LoVo (cell line): ENCODE measurements at regions not wholly inside any gene's neighbourhood (a gene's known extent, or its start where the extent isn't known, plus 50 kb on each side); places are given as distances from the start of the nearest gene placed in this dataset.
A peak's percentile ranks its signal among the peaks of the same experiment; 100 is the strongest.

Experiments used
- DNase-seq: peaks from one replicate; pipeline ENCODE4 v3.0.0-alpha.2; 2016; ENCODE audit warnings: low spot score

DNA sequence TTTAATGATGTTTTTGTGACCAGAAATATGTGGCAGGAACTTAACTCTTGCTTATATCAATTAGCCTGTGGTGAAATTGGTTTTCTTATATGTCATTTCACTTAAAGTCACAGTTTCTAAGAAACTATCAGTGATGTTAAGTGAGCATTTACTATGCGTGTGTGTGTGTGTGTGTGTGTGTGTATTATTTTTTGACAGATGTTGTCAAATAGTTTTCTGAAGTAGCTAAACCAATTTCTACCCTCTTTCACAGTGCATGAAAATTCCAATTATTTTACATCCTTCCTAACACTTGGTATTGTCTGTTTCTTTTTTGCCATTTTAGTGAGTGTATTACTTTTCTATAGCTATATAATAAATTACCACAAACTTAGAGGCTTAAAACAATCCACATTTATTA is 122.1 kb upstream of the CAND1 start:
- DNase-seq: no peak

DNA sequence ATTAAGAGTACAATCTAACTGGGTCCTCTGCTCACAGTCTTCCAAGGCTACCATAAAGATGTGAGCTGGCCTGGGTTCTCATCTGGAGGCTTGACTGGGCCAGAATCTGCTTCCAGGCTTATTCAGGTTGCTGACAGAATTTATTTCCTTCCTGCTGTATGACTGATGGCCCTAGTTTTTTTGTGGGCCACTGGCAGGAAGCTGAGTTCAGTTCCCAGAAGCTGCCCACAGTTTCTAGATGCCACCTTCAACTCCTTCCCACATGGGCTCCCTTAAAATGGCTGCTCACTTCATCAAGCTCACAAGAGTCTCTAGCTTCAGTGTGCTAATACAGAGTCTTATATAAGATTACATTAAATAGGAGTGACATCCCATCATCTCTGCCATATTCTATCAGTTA is 121.7 kb upstream of the CAND1 start:
- no peak for DNase-seq

GRCh38 chr12:67148265-67148664 is 120.9 kb upstream of the CAND1 start:
- no peak for DNase-seq

DNA sequence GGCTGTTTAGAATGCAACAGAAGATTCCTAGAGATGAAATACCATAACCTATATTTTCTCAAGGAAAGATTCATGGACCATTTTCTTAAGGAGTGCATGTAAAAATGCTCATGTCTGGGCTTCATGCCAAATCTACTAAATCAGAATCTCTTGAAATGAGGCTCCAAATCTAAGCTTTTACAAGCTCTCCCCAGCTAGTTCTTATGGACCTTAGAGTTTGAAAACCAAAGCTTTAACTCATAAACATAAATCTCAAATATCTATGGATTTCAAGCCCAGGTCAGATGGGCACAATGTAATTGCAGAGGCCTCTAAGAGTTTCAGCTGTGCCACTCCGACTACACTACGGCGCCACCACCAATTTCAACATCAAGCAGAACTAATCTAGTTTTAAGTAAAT is 117.3 kb upstream of the CAND1 start:
- DNase-seq: no peak

GRCh38 chr12:67152451-67152850 is 116.7 kb upstream of the CAND1 start:
- DNase-seq: no peak

DNA sequence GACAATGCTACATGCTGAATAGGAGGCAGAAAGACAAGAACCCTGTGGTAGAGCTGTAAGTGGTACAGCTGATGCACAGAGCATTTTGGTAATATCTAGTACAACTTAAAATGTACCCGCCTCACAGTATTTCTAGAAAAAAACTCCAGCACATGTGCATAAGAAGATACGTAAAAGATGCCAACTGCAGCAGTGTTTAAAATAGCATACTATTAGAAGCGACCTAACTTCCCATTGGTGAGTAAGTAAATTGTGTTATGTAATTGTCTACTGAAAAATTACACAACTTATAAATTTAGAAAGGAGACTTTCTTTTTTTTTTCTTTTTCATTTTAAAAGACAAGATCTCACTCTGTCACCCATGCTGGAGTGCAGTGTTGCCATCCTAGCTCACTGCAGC is 114.3 kb upstream of the CAND1 start:
- DNase-seq: no peak

GRCh38 chr12:67155863-67156262 is 113.3 kb upstream of the CAND1 start:
- DNase-seq: no peak

DNA sequence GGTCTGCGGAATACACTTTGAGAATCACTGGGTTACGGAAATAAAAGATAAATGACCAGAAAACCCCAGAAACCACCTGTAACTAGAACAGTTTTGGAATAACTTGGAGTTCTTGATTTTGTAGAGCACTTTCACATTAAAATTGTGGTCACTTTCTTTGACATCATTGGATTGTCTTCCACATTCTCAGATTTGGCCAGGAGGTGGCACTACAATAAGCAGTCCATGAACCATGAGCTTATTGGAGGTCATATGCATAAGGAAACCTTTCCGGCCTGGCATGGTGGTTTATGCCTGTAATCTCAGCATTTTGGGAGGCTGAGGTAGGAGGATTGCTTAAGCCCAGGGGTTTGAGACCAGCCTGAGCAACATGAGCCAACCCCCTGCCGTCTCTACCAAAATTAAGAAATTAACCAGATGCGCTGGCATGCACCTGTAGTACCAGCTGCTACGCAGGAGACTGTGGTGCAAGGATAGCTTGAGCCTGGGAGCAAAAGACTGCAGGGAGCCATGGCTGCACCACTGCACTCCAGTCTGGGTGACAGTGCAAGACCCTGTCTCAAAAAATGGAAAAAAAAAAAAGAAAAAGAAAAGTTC is 107.7 kb upstream of the CAND1 start:
- peak; percentile 14 for DNase-seq

DNA sequence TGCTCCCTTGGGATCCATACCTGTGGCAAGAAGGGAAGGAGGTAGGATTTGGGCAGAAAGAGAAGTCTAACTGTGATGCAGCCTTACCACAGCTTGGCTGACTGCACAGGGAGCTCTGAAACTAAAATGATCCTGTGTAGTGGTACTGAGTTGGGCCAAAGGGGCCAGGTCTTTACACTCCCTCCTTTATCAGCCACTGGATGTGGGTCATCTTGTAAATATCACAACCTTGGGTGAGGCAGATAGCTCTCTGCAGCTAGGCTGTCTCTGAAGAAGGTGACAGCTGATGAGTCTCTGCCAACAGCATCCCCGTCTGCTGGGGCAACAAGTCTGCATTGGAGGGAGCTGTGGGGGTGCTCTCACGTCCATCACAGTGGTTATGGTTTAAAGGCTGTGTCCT is 95.9 kb upstream of the CAND1 start:
- no peak for DNase-seq

GRCh38 chr12:67182551-67182950 is 86.6 kb upstream of the CAND1 start:
- no peak for DNase-seq

GRCh38 chr12:67193704-67194103 is 75.5 kb upstream of the CAND1 start:
- DNase-seq: peak; percentile 37

DNA sequence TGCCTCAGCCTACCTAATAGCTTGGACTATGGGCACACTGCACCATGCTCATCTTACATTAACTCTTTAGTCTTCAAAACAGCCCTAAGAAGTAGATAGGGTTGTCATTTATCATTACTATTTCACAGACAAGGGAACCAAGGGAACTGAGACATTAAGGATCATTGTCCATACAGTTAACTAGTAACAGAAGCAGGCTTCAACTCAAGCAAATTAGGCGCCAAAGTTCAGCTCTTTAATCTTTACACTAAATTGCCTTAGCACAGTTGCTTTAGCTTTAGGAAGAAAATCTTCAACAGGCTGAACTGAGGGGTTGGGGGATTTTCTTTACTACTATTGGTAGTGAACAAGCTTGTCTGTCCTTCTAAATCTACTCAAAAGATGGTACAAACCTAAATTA is 68.8 kb upstream of the CAND1 start:
- no peak for DNase-seq

- no peak for DNase-seq
Observed at GRCh38 chr12:67202011-67202677, 67.0 kb upstream of the CAND1 start.

DNA sequence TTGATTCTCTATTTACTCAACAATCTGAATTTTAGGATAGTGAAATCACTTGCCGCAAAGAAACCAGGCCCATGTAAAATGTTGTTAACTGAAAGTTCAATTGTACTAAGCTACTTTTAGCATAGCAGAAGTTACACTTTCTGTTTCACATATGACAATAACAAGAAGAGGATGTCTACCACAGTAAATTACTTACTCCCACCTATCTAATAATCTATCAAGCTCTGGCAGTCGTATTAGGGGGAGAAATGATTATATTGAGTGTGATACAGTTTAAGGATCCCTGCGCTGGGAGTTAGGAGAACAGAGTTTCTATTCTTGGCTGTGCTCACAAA is 66.5 kb upstream of the CAND1 start:
- DNase-seq: no peak

DNA sequence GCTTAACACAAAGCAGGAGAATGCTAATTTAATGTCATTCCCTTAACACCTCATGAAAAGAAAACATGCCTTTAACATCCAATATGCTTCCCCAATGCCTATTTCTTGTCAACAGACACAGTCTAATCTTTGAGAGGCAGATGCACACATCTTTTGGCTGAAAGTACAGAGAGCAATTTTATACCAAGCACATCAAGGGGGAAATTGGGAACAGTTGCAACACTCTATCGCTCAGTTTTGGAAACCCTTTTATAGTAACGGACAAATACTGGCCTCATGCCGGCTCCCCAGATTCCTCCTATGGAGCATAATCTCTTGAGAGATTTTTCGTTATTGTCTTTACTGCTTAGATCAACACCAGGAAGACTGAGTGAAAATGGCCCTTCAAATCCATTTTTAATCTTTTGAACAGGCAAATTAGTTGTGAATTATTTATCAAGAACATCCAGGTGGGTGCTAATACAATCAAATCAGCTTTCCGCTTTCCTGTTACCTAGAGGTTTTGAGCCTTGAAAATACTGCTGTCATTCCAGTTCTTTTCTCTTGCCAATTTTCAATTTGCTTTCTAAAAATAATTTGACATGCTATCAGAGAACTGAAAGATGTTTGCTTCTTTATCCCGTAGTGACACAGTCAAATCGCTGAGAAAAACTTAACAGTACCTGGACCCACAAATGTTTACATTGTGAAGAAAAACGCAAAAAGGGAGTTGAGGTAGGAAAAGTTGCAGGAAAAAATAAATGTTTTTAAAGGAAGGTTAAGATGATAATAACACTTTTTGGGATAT is 60.7 kb upstream of the CAND1 start:
- DNase-seq: no peak

DNA sequence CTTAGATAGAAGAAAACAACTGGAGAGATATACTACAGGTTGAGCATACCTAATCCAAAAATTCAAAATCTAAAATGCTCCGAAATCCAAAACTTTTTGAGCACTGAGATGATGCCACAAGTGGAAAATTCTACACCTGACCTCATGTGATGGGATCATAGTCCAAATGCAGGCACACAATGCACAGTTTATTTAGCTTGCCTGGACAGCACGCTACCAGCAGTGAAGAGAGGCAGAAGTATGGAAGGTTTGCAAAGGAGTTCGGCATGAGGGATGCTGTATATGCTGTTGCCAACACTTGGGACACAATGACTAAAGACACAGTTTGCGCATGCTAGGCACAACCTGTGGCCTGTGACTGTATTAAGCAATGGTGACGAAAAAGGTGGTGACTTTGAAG is 58.1 kb upstream of the CAND1 start:
- no peak for DNase-seq

DNA sequence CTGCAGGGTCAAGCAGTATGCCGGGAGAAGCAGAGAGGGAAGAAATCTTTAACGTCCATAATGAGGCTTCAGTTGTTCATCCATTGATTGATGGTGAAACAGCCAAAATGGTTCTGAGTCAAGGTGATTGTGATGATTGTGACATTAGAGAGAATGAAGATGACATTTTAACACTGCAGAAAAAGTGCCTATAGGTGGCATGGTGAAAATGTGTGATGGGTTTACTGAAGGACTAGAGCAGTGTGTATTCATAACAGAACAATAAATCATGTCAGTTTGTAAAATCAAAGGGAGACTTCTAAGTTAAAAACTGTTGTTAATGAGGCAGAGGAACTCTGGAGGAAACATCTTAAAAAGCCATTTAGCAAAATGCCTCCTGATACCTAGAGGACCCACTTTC is 57.7 kb upstream of the CAND1 start:
- no peak for DNase-seq

- DNase-seq: no peak
Observed at GRCh38 chr12:67217647-67218046, 51.5 kb upstream of the CAND1 start.
